ENCODE measurements at regions not wholly inside any gene's neighbourhood (a gene's known extent, or its start where the extent isn't known, plus 50 kb on each side); places are given as distances from the start of the nearest gene placed in this dataset.

DNA sequence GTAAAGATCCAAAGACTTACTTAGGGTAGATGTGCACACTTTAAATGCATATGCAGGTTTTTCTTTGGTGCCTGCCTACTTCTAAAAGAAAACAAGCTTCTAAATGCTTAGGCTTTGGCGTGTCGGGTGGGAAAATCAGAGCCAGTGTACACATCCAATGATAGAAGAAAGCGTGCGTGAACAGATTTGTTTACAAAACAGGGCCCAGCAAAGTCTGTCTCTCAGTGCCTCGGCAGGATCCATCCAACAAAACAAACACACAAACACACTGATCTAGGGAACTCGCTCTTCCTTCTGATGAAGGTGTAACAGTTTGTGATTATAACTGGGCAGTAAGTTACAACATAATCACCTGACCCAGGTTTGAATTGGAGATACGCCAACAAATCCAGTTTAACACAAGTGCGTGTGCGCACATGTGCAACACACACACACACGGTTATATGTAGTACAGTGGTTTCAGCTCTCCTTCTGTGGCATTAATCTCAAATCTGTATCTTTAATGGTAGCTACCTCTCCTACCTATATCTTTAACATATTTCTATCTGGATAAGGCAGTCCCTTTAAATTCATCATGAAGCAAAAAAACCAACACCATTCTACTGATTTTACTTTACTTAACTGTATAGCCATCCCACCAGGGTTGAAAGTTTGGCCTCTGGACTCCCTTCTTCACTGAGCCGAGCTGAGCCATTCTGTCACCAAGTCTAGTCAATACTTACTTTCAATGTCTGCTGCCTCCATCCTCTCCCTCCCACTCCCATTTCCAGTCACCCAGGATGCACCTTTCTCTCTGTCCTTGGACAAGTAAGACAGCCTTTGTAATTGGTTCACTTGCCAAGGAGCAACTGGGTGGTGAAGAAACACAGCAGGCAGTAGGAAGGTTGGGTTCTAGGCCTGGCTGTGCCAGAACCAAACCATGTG is 184.4 kb upstream of the KLF14 start:
- Histone ChIP-seq H3K4me1 (ENCODE audit: control insufficient read depth in 2 of 2, insufficient read depth in 2 of 2, low read length in 2 of 2) (peaks cover 11 to 24% of the 10 kb centered on the region in 2 donors), H4K20me1 (ENCODE audit: control insufficient read depth, insufficient read depth, low read length, poor library complexity, severe bottlenecking) (peaks cover 3% of the 10 kb centered on the region), H3K36me3 (replicated peaks in 1 of 2; ENCODE audit: control extremely low read depth in 1 of 2, control insufficient read depth in 1 of 2, extremely low read depth in 1 of 2, insufficient read depth in 2 of 2, low read length in 1 of 2) (peaks cover 2 to 43% of the 10 kb centered on the region in 2 experiments), H3K9ac (ENCODE audit: low read length) (no peak overlapping the region), H3K4me3 (ENCODE audit: control extremely low read depth in 1 of 5, extremely low read depth in 1 of 5, insufficient read depth in 1 of 5, low read depth in 2 of 5, low read length in 4 of 5) (no peak overlapping the region), H3K27me3 (replicated peaks in 1 of 4; ENCODE audit: control extremely low read depth in 1 of 4, control insufficient read depth in 3 of 4, insufficient read depth in 4 of 4, low read length in 3 of 4) (no peaks in the 10 kb centered on the region), H3K27ac (ENCODE audit: low read length in 2 of 2) (peak overlapping the region in 1 of 2 donors; percentile 46), H3K79me2 (ENCODE audit: control insufficient read depth, insufficient read depth, low read length) (peaks cover 92% of the 10 kb centered on the region), H3K4me2 (replicated peaks; ENCODE audit: low read depth, low read length, poor library complexity, severe bottlenecking) (no peak overlapping the region), H2AFZ (ENCODE audit: insufficient read depth, low read depth, low read length, poor library complexity, severe bottlenecking) (no peak overlapping the region), H3K9me3 (ENCODE audit: control extremely low read depth in 1 of 3, control insufficient read depth in 2 of 3, insufficient read depth in 1 of 3, low read length in 2 of 3) (no peaks in the 10 kb centered on the region)
- peak overlapping the region; percentile 12 for H3K27ac Mint-ChIP-seq
- WGBS (ENCODE audit: insufficient coverage), result 91% methylated on average over 5 of the region's 11 CpGs
- no peaks in the 10 kb centered on the region for H3K27me3 Mint-ChIP-seq
- DNase-seq (no peak), ATAC-seq (ENCODE audit: low read depth) (no peak)
- POLR2A ChIA-PET, result interaction anchor here (0.6 kb wide), 1 partner anchor 14 kb away, joined by 4 read pairs; no protein-coding TSS in a partner anchor
- peaks cover 56% of the 10 kb centered on the region for H3K4me1 Mint-ChIP-seq
- no peaks in the 10 kb centered on the region for H3K9me3 Mint-ChIP-seq (ENCODE audit: insufficient read depth)
- no peak overlapping the region for H3K4me3 Mint-ChIP-seq
- intact Hi-C loops (cut with micrococcal nuclease), result no loop called here
- CTCF ChIA-PET, result interaction anchor here (1.0 to 1.2 kb wide), 2 partner anchors 21 to 64 kb away, joined by 3 to 5 read pairs; no protein-coding TSS in a partner anchor
- TF ChIP-seq, protein P1, sequence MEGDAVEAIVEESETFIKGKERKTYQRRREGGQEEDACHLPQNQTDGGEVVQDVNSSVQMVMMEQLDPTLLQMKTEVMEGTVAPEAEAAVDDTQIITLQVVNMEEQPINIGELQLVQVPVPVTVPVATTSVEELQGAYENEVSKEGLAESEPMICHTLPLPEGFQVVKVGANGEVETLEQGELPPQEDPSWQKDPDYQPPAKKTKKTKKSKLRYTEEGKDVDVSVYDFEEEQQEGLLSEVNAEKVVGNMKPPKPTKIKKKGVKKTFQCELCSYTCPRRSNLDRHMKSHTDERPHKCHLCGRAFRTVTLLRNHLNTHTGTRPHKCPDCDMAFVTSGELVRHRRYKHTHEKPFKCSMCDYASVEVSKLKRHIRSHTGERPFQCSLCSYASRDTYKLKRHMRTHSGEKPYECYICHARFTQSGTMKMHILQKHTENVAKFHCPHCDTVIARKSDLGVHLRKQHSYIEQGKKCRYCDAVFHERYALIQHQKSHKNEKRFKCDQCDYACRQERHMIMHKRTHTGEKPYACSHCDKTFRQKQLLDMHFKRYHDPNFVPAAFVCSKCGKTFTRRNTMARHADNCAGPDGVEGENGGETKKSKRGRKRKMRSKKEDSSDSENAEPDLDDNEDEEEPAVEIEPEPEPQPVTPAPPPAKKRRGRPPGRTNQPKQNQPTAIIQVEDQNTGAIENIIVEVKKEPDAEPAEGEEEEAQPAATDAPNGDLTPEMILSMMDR (IDR thresholded peaks at IDR 0.05), result no peak
- no peak for TF ChIP-seq EZH2 (IDR thresholded peaks at IDR 0.05; ENCODE audit: borderline replicate concordance, insufficient read depth, low read depth, low read length, poor library complexity, severe bottlenecking)

Measured in B cell (primary cell).